K562 (cell line): ENCODE measurements at regions not wholly inside any gene's neighbourhood (a gene's known extent, or its start where the extent isn't known, plus 50 kb on each side); places are given as distances from the start of the nearest gene placed in this dataset.
A peak's percentile ranks its signal among the peaks of the same experiment; 100 is the strongest.

ENCODE experiments used
- CBFA2T3 ChIP-seq: fragments of 450-650 bp; IDR thresholded peaks from 2 replicates; pipeline ENCODE4 v1.6.1; 2017
- E2F3 ChIP-seq: fragments of 250-450 bp; sonication (Bioruptor Pico); IDR thresholded peaks from 2 replicates; pipeline ENCODE4 v1.4.0; 2020; ENCODE audit warnings: mild to moderate bottlenecking
- FIP1L1 ChIP-seq: fragments of 200-400 bp; formaldehyde crosslinking; IDR thresholded peaks from 2 replicates; pipeline ENCODE4 v1.6.1; 2018; ENCODE audit warnings: mild to moderate bottlenecking, low read depth, low read length; ENCODE audit not compliant: poor library complexity, severe bottlenecking
- HDGF ChIP-seq: fragments of 450-650 bp; IDR thresholded peaks from 2 replicates; pipeline ENCODE4 v1.6.1; 2016
- MTA2 ChIP-seq: fragments of 450-650 bp; IDR thresholded peaks from 2 replicates; pipeline ENCODE4 v1.6.1; 2016; ENCODE audit warnings: low read depth
- PHB ChIP-seq: fragments of 250-450 bp; sonication (Bioruptor Pico); IDR thresholded peaks from 2 replicates; pipeline ENCODE4 v1.5.0; 2021
- POLR2H ChIP-seq: IDR thresholded peaks from 2 replicates; pipeline ENCODE4 v1.6.1; 2016; ENCODE audit warnings: missing genetic modification characterization, low read depth, mild to moderate bottlenecking, control low read depth, missing compliant biosample characterization, moderate library complexity
- PPARD ChIP-seq: fragments of 250-450 bp; sonication (Bioruptor Pico); IDR thresholded peaks from 2 replicates; pipeline ENCODE4 v1.8.0; 2022; ENCODE audit warnings: inconsistent platforms, mild to moderate bottlenecking, moderate library complexity
- RFX7 ChIP-seq: fragments of 250-450 bp; sonication (Bioruptor Pico); IDR thresholded peaks from 2 replicates; pipeline ENCODE4 v1.5.1; 2021; ENCODE audit warnings: mild to moderate bottlenecking
- ZNF274 ChIP-seq: IDR thresholded peaks from 2 replicates; pipeline ENCODE4 v1.6.1; 2011; ENCODE audit warnings: low read depth, mild to moderate bottlenecking, low read length, moderate library complexity, borderline replicate concordance
- TF ChIP-seq, protein P1 (sequence below): sonication (generic); formaldehyde crosslinking; IDR thresholded peaks from 2 replicates; pipeline ENCODE4 v1.8.0; 2023; ENCODE audit warnings: mild to moderate bottlenecking, missing genetic modification reagents
- TF ChIP-seq, protein P2 (sequence below), 3 experiments: fragments of 200-800 bp in 1 of 3; sonication (Bioruptor generic) in 1 of 3; sonication (generic) in 1 of 3; formaldehyde crosslinking in 1 of 3; IDR thresholded peaks; 2 replicates each; pipeline versions ENCODE4 v1.6.1 to v1.8.0; 2016 to 2022; ENCODE audit warnings: mild to moderate bottlenecking in 2 of 3, missing compliant biosample characterization in 2 of 3, missing genetic modification characterization in 2 of 3, missing genetic modification reagents in 1 of 3

DNA sequence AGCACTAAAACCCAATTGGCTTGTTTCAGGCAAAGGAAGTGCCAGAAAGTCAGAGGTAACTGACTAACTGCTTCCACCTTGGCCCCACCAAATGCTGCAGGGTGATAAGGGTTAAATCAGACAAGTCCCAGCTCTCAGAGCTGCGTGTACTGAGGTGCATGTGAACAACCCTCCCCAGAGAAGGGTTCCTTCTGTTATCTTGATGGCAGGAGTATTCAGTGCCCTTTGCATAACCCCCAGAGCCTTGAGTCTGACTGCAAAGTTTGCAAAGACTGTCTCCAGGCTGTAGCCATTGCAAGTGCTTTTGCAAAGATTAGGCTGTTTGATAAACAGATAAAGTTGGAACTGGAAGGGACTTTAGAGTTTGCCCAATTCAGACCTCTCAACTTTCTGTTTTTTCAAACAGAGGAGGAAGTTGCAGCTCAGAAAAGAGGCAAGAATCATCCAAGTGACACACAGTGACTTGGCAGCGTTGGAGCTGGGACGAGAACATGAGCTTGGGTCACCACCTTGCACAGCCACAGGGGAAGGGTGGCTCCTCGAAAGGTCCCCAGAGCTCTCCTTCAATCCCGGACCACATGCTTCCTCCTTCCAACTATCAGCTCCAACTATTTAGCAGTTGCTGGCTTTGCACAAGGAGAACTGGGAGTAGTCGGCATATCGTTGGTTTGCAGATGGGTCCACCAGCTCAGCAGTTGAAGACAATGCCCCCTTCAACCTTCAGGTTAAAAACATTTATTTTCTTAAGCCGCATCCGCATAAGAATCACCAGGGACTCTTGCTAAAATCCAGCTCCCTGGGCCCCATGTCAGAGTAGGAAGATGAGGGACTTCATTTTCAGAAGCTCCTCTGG is 224.8 kb upstream of the HES1 start (continued):
- TF ChIP-seq, protein P1, sequence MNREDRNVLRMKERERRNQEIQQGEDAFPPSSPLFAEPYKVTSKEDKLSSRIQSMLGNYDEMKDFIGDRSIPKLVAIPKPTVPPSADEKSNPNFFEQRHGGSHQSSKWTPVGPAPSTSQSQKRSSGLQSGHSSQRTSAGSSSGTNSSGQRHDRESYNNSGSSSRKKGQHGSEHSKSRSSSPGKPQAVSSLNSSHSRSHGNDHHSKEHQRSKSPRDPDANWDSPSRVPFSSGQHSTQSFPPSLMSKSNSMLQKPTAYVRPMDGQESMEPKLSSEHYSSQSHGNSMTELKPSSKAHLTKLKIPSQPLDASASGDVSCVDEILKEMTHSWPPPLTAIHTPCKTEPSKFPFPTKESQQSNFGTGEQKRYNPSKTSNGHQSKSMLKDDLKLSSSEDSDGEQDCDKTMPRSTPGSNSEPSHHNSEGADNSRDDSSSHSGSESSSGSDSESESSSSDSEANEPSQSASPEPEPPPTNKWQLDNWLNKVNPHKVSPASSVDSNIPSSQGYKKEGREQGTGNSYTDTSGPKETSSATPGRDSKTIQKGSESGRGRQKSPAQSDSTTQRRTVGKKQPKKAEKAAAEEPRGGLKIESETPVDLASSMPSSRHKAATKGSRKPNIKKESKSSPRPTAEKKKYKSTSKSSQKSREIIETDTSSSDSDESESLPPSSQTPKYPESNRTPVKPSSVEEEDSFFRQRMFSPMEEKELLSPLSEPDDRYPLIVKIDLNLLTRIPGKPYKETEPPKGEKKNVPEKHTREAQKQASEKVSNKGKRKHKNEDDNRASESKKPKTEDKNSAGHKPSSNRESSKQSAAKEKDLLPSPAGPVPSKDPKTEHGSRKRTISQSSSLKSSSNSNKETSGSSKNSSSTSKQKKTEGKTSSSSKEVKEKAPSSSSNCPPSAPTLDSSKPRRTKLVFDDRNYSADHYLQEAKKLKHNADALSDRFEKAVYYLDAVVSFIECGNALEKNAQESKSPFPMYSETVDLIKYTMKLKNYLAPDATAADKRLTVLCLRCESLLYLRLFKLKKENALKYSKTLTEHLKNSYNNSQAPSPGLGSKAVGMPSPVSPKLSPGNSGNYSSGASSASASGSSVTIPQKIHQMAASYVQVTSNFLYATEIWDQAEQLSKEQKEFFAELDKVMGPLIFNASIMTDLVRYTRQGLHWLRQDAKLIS (CRISPR knock-in tag): no peak
- TF ChIP-seq MTA2: peak; percentile 73
- peak; percentile 95 for TF ChIP-seq CBFA2T3
- no peak for TF ChIP-seq PHB (CRISPR knock-in tag)
- TF ChIP-seq RFX7 (CRISPR knock-in tag): no peak
- TF ChIP-seq FIP1L1: no peak
- no peak for TF ChIP-seq PPARD (CRISPR knock-in tag)
- TF ChIP-seq, protein P2, sequence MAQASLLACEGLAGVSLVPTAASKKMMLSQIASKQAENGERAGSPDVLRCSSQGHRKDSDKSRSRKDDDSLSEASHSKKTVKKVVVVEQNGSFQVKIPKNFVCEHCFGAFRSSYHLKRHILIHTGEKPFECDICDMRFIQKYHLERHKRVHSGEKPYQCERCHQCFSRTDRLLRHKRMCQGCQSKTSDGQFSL (CRISPR knock-in tag; IDR thresholded peaks at IDR 0.05): no peak
- TF ChIP-seq, protein P2 (tag; IDR thresholded peaks at IDR 0.05): no peak
- peak; percentile 88 for TF ChIP-seq POLR2H (tag)
- TF ChIP-seq E2F3 (CRISPR knock-in tag): 0 out of 2 replicates have a peak, but pooled peaks have one; percentile 14
- TF ChIP-seq HDGF: no peak
- TF ChIP-seq ZNF274: no peak
